ENCODE measurements at regions not wholly inside any gene's neighbourhood (a gene's known extent, or its start where the extent isn't known, plus 50 kb on each side); places are given as distances from the start of the nearest gene placed in this dataset.

GRCh38 chr5:171678646-171679045, 107.0 kb upstream of the SMIM23 start:
- ChIA-PET POLR2A (ENCODE audit: low non-redundant PET) (no interaction called here), CTCF (interaction anchor here (1.1 kb wide), 1 partner anchor 8 kb away, joined by 3 read pairs; no protein-coding TSS in a partner anchor)
- DNase-seq (ENCODE audit: low spot score), result no peak
- no peak for TF ChIP-seq CTCF (conservative IDR thresholded peaks at IDR 0.05; ENCODE audit: low read depth)
- H3K27ac ChIP-seq, result no peak overlapping the region

GRCh38 chr5:171680485-171680884, 105.1 kb upstream of the SMIM23 start:
- ChIA-PET POLR2A (ENCODE audit: low non-redundant PET) (no interaction called here), CTCF (interaction anchor here (0.6 to 1.0 kb wide), 2 partner anchors 192 to 523 kb away, joined by 3 read pairs; no protein-coding TSS in a partner anchor)
- no peak overlapping the region for H3K27ac ChIP-seq
- no peak for TF ChIP-seq CTCF (conservative IDR thresholded peaks at IDR 0.05; ENCODE audit: low read depth)
- DNase-seq (ENCODE audit: low spot score), result no peak

GRCh38 chr5:171681061-171681460, 104.6 kb upstream of the SMIM23 start:
- POLR2A ChIA-PET (ENCODE audit: low non-redundant PET), result no interaction called here

GRCh38 chr5:171681677-171682076, 103.9 kb upstream of the SMIM23 start:
- DNase-seq (ENCODE audit: low spot score), result no peak
- no peak overlapping the region for H3K27ac ChIP-seq
- POLR2A ChIA-PET (ENCODE audit: low non-redundant PET), result no interaction called here

More at GRCh38 chr5:171681061-171681460, 104.6 kb upstream of the SMIM23 start:
- CTCF ChIA-PET, result interaction anchor here (0.6 to 1.0 kb wide), 3 partner anchors 33 to 193 kb away, joined by 3 to 5 read pairs (median 3); no protein-coding TSS in a partner anchor
- TF ChIP-seq CTCF (conservative IDR thresholded peaks at IDR 0.05; ENCODE audit: low read depth), result no peak
- no peak for DNase-seq (ENCODE audit: low spot score)
- H3K27ac ChIP-seq, result no peak overlapping the region

GRCh38 chr5:171682801-171683200, 102.8 kb upstream of the SMIM23 start:
- TF ChIP-seq CTCF (conservative IDR thresholded peaks at IDR 0.05; ENCODE audit: low read depth), result no peak
- DNase-seq (ENCODE audit: low spot score), result no peak
- no peak overlapping the region for H3K27ac ChIP-seq
- CTCF ChIA-PET, result no interaction called here
- POLR2A ChIA-PET (ENCODE audit: low non-redundant PET), result no interaction called here

More at GRCh38 chr5:171681677-171682076, 103.9 kb upstream of the SMIM23 start:
- CTCF ChIA-PET, result interaction anchor here (0.6 to 0.8 kb wide), 3 partner anchors 33 to 103 kb away, joined by 3 to 5 read pairs (median 3); no protein-coding TSS in a partner anchor
- TF ChIP-seq CTCF (conservative IDR thresholded peaks at IDR 0.05; ENCODE audit: low read depth), result no peak

- no peak for TF ChIP-seq CTCF (conservative IDR thresholded peaks at IDR 0.05; ENCODE audit: low read depth)
These were observed 101.4 kb upstream of the SMIM23 start for GRCh38 chr5:171684169-171684568.

More at GRCh38 chr5:171684169-171684568, 101.4 kb upstream of the SMIM23 start:
- CTCF ChIA-PET, result no interaction called here
- POLR2A ChIA-PET (ENCODE audit: low non-redundant PET), result no interaction called here
- no peak overlapping the region for H3K27ac ChIP-seq
- DNase-seq (ENCODE audit: low spot score), result no peak
